ENCODE measurements at regions not wholly inside any gene's neighbourhood (a gene's known extent, or its start where the extent isn't known, plus 50 kb on each side); places are given as distances from the start of the nearest gene placed in this dataset.
"Not testable (repeated sequence)": the region's sequence is repeated elsewhere in the genome, so short reads cannot be mapped to it uniquely, and the experiment has no call there.

GRCh38 chr14:46540986-46541385 lies 110.6 kb downstream of the RPL10L start:
- no peaks in the 10 kb centered on the region for H3K4me1 ChIP-seq
- intact Hi-C loops (cut with DNase I): no loop called here
- ATAC-seq: no peak
- no peak overlapping the region for H3K4me3 ChIP-seq
- 48 to 67% methylated on average over 2 of the region's 2 CpGs for WGBS, 2 donors
- no peaks in the 10 kb centered on the region for H3K9me3 ChIP-seq
- DNase-seq: no peak
- no peak overlapping the region for H3K27ac ChIP-seq
- TF ChIP-seq POLR2A (IDR thresholded peaks at IDR 0.05) (no peak), CTCF (IDR thresholded peaks at IDR 0.05) (no peak)
- H3K27me3 ChIP-seq: no peaks in the 10 kb centered on the region
- no peaks in the 10 kb centered on the region for H3K36me3 ChIP-seq (replicated peaks in 1 of 2; ENCODE audit: insufficient read depth in 1 of 2, low read depth in 2 of 2)

- TF ChIP-seq POLR2A (IDR thresholded peaks at IDR 0.05) (no peak), CTCF (IDR thresholded peaks at IDR 0.05) (no peak)
- no peak for ATAC-seq
- H3K4me1 ChIP-seq: no peaks in the 10 kb centered on the region
- no peaks in the 10 kb centered on the region for H3K27me3 ChIP-seq
- H3K36me3 ChIP-seq (replicated peaks in 1 of 2; ENCODE audit: insufficient read depth in 1 of 2, low read depth in 2 of 2): no peaks in the 10 kb centered on the region
- DNase-seq: no peak
- no peak overlapping the region for H3K4me3 ChIP-seq
- H3K27ac ChIP-seq: no peak overlapping the region
- intact Hi-C loops (cut with DNase I): no loop called here
- H3K9me3 ChIP-seq: no peaks in the 10 kb centered on the region
Measured at GRCh38 chr14:46519121-46519520, 132.5 kb downstream of the RPL10L start.

GRCh38 chr14:46508752-46509151 lies 142.8 kb downstream of the RPL10L start:
- H3K36me3 ChIP-seq (replicated peaks in 1 of 2; ENCODE audit: insufficient read depth in 1 of 2, low read depth in 2 of 2); DNase-seq; intact Hi-C loops (cut with DNase I); H3K27me3 ChIP-seq; H3K27ac ChIP-seq; H3K4me1 ChIP-seq; H3K9me3 ChIP-seq; ATAC-seq; H3K4me3 ChIP-seq: not testable (repeated sequence)
- WGBS, 2 donors: 70 to 88% methylated on average over 6 to 13 of the region's 13 CpGs

GRCh38 chr14:46499521-46499920 lies 152.1 kb downstream of the RPL10L start:
- TF ChIP-seq CTCF (IDR thresholded peaks at IDR 0.05) (no peak), POLR2A (IDR thresholded peaks at IDR 0.05) (no peak)
- WGBS, 2 donors: 71 to 79% methylated on average over 2 of the region's 2 CpGs
- H3K27ac ChIP-seq: no peak overlapping the region
- no peak for ATAC-seq
- H3K4me1 ChIP-seq: no peaks in the 10 kb centered on the region
- no peaks in the 10 kb centered on the region for H3K27me3 ChIP-seq
- no peak for DNase-seq
- no peaks in the 10 kb centered on the region for H3K36me3 ChIP-seq (replicated peaks in 1 of 2; ENCODE audit: insufficient read depth in 1 of 2, low read depth in 2 of 2)
- H3K4me3 ChIP-seq: no peak overlapping the region
- intact Hi-C loops (cut with DNase I): no loop called here
- no peaks in the 10 kb centered on the region for H3K9me3 ChIP-seq

DNA sequence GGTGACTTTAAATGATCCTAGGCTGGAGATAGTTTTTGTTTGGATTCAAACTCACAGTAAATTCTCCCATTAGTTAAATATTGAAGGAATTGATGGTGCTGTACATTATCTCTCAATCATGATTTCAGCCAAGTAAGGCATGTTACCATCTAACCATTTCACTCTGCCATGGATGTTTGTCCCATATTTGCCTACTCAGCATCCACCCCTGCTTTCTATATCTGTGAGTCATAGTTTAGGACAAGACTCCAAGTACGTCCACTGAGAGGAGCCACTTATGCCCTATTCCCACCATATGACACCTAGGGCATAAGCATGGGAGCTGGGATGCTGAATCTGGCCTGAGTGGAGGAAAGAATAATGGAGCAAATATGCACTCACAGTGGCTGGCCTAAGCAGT lies 155.2 kb downstream of the RPL10L start:
- H3K4me3 ChIP-seq: no peak overlapping the region
- no peaks in the 10 kb centered on the region for H3K36me3 ChIP-seq (replicated peaks in 1 of 2; ENCODE audit: insufficient read depth in 1 of 2, low read depth in 2 of 2)
- TF ChIP-seq POLR2A (IDR thresholded peaks at IDR 0.05): no peak
- no peak for TF ChIP-seq CTCF (IDR thresholded peaks at IDR 0.05)
- no peak for DNase-seq
- no peaks in the 10 kb centered on the region for H3K4me1 ChIP-seq
- no peak for ATAC-seq
- no peaks in the 10 kb centered on the region for H3K9me3 ChIP-seq
- H3K27ac ChIP-seq: no peak overlapping the region
- no peaks in the 10 kb centered on the region for H3K27me3 ChIP-seq
- intact Hi-C loops (cut with DNase I): no loop called here
- 63 to 75% methylated on average over 1 of the region's 1 CpG for WGBS, 2 donors

All from body of pancreas (tissue), 4 donors.